GM18873 (cell line): ENCODE measurements at regions not wholly inside any gene's neighbourhood (a gene's known extent, or its start where the extent isn't known, plus 50 kb on each side); places are given as distances from the start of the nearest gene placed in this dataset.
"Not testable (repeated sequence)": the region's sequence is repeated elsewhere in the genome, so short reads cannot be mapped to it uniquely, and the experiment has no call there.

Source experiments
- ATAC-seq: cut with Tn5 transposase; IDR thresholded peaks from one replicate; pipeline ENCODE4 v1.9.1; 2021; ENCODE audit warnings: mild to moderate bottlenecking, moderate library complexity, moderate number of reproducible peaks; ENCODE audit not compliant: unreplicated experiment, low FRiP score

- no peak for ATAC-seq
Observed at GRCh38 chr9:106076711-106077110, 382.4 kb downstream of the TMEM38B start.

GRCh38 chr9:106077731-106078130 is 383.4 kb downstream of the TMEM38B start:
- no peak for ATAC-seq

- ATAC-seq: no peak
Observed at GRCh38 chr9:106082621-106083020, 388.3 kb downstream of the TMEM38B start.

- ATAC-seq: no peak
Observed at GRCh38 chr9:106084702-106085101, 390.4 kb downstream of the TMEM38B start.

GRCh38 chr9:106085479-106085878 is 391.1 kb downstream of the TMEM38B start:
- ATAC-seq: no peak

GRCh38 chr9:106092083-106092482 is 397.7 kb downstream of the TMEM38B start:
- no peak for ATAC-seq

GRCh38 chr9:106102821-106103220 is 408.5 kb downstream of the TMEM38B start:
- ATAC-seq: no peak

- ATAC-seq: no peak
Observed at GRCh38 chr9:106104887-106105286, 410.5 kb downstream of the TMEM38B start.

- ATAC-seq: no peak
Observed at GRCh38 chr9:106106396-106106795, 412.1 kb downstream of the TMEM38B start.

GRCh38 chr9:106107716-106108115 is 413.4 kb downstream of the TMEM38B start:
- ATAC-seq: no peak

GRCh38 chr9:106109706-106110105 is 415.4 kb downstream of the TMEM38B start:
- not testable (repeated sequence) for ATAC-seq

GRCh38 chr9:106110483-106110882 is 416.1 kb downstream of the TMEM38B start:
- no peak for ATAC-seq

- no peak for ATAC-seq
Observed at GRCh38 chr9:106111039-106111730, 416.8 kb downstream of the TMEM38B start.

GRCh38 chr9:106112935-106113334 is 418.6 kb downstream of the TMEM38B start:
- no peak for ATAC-seq

- no peak for ATAC-seq
Observed at GRCh38 chr9:106119176-106119575, 424.8 kb downstream of the TMEM38B start.

GRCh38 chr9:106120071-106120470 is 425.7 kb downstream of the TMEM38B start:
- ATAC-seq: no peak

- ATAC-seq: no peak
Observed at GRCh38 chr9:106127776-106128175, 433.4 kb downstream of the TMEM38B start.

- no peak for ATAC-seq
Observed at GRCh38 chr9:106130374-106130773, 436.0 kb downstream of the TMEM38B start.

GRCh38 chr9:106143781-106144180 is 449.4 kb downstream of the TMEM38B start:
- ATAC-seq: no peak

- ATAC-seq: no peak
Observed at GRCh38 chr9:106146066-106146840, 451.9 kb downstream of the TMEM38B start.

- ATAC-seq: no peak
Observed at GRCh38 chr9:106146886-106147285, 452.5 kb downstream of the TMEM38B start.

GRCh38 chr9:106149956-106150355 is 455.6 kb downstream of the TMEM38B start:
- no peak for ATAC-seq
